ENCODE measurements at regions not wholly inside any gene's neighbourhood (a gene's known extent, or its start where the extent isn't known, plus 50 kb on each side); places are given as distances from the start of the nearest gene placed in this dataset.

- Histone ChIP-seq H3K36me3 (ENCODE audit: control insufficient read depth, insufficient read depth, low read length) (no peaks in the 10 kb centered on the region), H3K27me3 (ENCODE audit: control insufficient read depth, insufficient read depth, low read length) (no peaks in the 10 kb centered on the region), H3K4me3 (ENCODE audit: low read depth, low read length) (no peak overlapping the region)
- ChIA-PET POLR2A (no interaction called here), CTCF (interaction anchor here (0.6 to 1.0 kb wide), 2 partner anchors 18 to 19 kb away, joined by 3 read pairs; no protein-coding TSS in a partner anchor)
- no peak for TF ChIP-seq CTCF (IDR thresholded peaks at IDR 0.05; ENCODE audit: insufficient read depth, low read depth, low read length)
- no peak for DNase-seq (ENCODE audit: low read depth)
Observed at GRCh38 chr2:217269701-217270484, 410.0 kb upstream of the TNP1 start.

DNA sequence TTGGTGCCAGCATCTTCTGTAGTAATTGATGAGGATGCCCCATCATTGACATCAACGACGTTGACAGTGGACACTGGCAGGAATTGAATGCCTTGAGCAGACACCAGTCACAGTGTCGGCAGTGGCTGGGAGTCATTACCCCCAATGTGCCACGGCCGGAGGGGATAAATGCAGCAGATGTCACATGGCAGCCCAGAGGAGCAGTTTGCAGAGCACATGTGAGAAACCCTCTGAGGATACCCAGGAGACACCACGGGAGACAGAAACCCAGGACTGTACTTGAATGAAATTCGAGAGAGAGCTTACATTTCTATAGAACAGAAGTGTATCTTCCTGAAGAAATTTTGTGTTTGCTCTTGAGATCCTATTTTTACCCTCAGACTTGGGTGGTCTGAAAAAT lies 409.1 kb upstream of the TNP1 start:
- H3K27me3 ChIP-seq (ENCODE audit: control insufficient read depth, insufficient read depth, low read length): no peaks in the 10 kb centered on the region
- no peak for DNase-seq (ENCODE audit: low read depth)
- POLR2A ChIA-PET: no interaction called here
- TF ChIP-seq CTCF (IDR thresholded peaks at IDR 0.05; ENCODE audit: insufficient read depth, low read depth, low read length): no peak
- no peak overlapping the region for H3K4me3 ChIP-seq (ENCODE audit: low read depth, low read length)
- CTCF ChIA-PET: no interaction called here
- H3K36me3 ChIP-seq (ENCODE audit: control insufficient read depth, insufficient read depth, low read length): no peaks in the 10 kb centered on the region

GRCh38 chr2:217267758-217268157 lies 407.9 kb upstream of the TNP1 start:
- no peak for TF ChIP-seq CTCF (IDR thresholded peaks at IDR 0.05; ENCODE audit: insufficient read depth, low read depth, low read length)
- no peaks in the 10 kb centered on the region for H3K27me3 ChIP-seq (ENCODE audit: control insufficient read depth, insufficient read depth, low read length)
- CTCF ChIA-PET: no interaction called here
- H3K4me3 ChIP-seq (ENCODE audit: low read depth, low read length): no peak overlapping the region
- H3K36me3 ChIP-seq (ENCODE audit: control insufficient read depth, insufficient read depth, low read length): no peaks in the 10 kb centered on the region
- POLR2A ChIA-PET: interaction anchor here (0.6 kb wide), 1 partner anchor 24 kb away, joined by 3 read pairs; no protein-coding TSS in a partner anchor
- no peak for DNase-seq (ENCODE audit: low read depth)

GRCh38 chr2:217263756-217264155 lies 403.9 kb upstream of the TNP1 start:
- no peak for TF ChIP-seq CTCF (IDR thresholded peaks at IDR 0.05; ENCODE audit: insufficient read depth, low read depth, low read length)
- POLR2A ChIA-PET: no interaction called here
- H3K27me3 ChIP-seq (ENCODE audit: control insufficient read depth, insufficient read depth, low read length): no peaks in the 10 kb centered on the region
- no peaks in the 10 kb centered on the region for H3K36me3 ChIP-seq (ENCODE audit: control insufficient read depth, insufficient read depth, low read length)
- DNase-seq (ENCODE audit: low read depth): no peak
- CTCF ChIA-PET: no interaction called here
- no peak overlapping the region for H3K4me3 ChIP-seq (ENCODE audit: low read depth, low read length)

DNA sequence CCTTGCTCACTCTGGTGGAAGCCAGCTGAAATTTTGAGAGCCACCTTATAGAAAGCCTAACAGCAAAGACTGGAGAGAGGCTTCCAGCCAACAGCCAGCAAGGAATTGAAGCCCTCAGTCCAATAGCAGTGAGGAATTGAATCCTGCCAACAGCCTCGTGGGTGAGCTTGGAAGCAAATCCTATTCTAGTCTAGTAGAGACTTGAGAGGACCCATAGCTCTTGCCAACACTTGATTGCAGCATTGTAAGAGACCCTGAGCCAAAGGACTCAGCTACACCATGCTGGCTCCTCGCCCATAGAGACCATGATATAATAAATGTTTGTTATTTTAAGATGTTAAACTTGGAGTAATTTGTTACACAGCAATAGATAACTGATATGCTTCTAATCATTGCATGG lies 403.0 kb upstream of the TNP1 start:
- H3K36me3 ChIP-seq (ENCODE audit: control insufficient read depth, insufficient read depth, low read length): no peaks in the 10 kb centered on the region
- TF ChIP-seq CTCF (IDR thresholded peaks at IDR 0.05; ENCODE audit: insufficient read depth, low read depth, low read length): no peak
- DNase-seq (ENCODE audit: low read depth): no peak
- ChIA-PET POLR2A (no interaction called here), CTCF (interaction anchor here (0.6 kb wide), 1 partner anchor 20 kb away, joined by 3 read pairs; no protein-coding TSS in a partner anchor)
- H3K27me3 ChIP-seq (ENCODE audit: control insufficient read depth, insufficient read depth, low read length): no peaks in the 10 kb centered on the region
- no peak overlapping the region for H3K4me3 ChIP-seq (ENCODE audit: low read depth, low read length)

Measured in BJ (cell line).